Loucy (cell line): ENCODE measurements at regions not wholly inside any gene's neighbourhood (a gene's known extent, or its start where the extent isn't known, plus 50 kb on each side); places are given as distances from the start of the nearest gene placed in this dataset.
"Not testable (repeated sequence)": the region's sequence is repeated elsewhere in the genome, so short reads cannot be mapped to it uniquely, and the experiment has no call there.

ENCODE experiments used
- H2AFZ ChIP-seq: fragments of 200-600 bp; sonication (generic); 2 replicates; pipeline ENCODE4 v1.6.0; 2016; ENCODE audit warnings: antibody characterized with exemption, mild to moderate bottlenecking, low read length, moderate library complexity
- H3F3A ChIP-seq: fragments of 200-600 bp; 2 replicates; pipeline ENCODE4 v1.6.0; 2016; ENCODE audit warnings: antibody characterized with exemption, low read depth, mild to moderate bottlenecking
- H3K27me3 ChIP-seq: fragments of 200-600 bp; sonication (generic); 2 replicates; pipeline ENCODE4 v1.6.1; 2014; ENCODE audit warnings: low read length, mild to moderate bottlenecking; ENCODE audit not compliant: insufficient read depth, poor library complexity, severe bottlenecking
- H3K36me3 ChIP-seq: fragments of 200-600 bp; sonication (generic); 2 replicates; pipeline ENCODE4 v1.6.1; 2016; ENCODE audit warnings: low read length; ENCODE audit not compliant: insufficient read depth
- H3K4me1 ChIP-seq: fragments of 200-600 bp; sonication (generic); 2 replicates; pipeline ENCODE4 v1.5.1; 2014; ENCODE audit warnings: low read length, mild to moderate bottlenecking; ENCODE audit not compliant: insufficient read depth, poor library complexity, severe bottlenecking
- H3K4me2 ChIP-seq: fragments of 200-600 bp; sonication (generic); 2 replicates; pipeline ENCODE4 v1.6.0; 2014; ENCODE audit warnings: antibody characterized with exemption, low read length, low read depth, mild to moderate bottlenecking; ENCODE audit not compliant: poor library complexity, severe bottlenecking
- H3K4me3 ChIP-seq: fragments of 200-600 bp; sonication (generic); 2 replicates; pipeline ENCODE4 v1.5.1; 2014; ENCODE audit warnings: low read length, mild to moderate bottlenecking, mixed read lengths; ENCODE audit not compliant: poor library complexity, severe bottlenecking
- H3K79me2 ChIP-seq: fragments of 200-600 bp; sonication (generic); 2 replicates; pipeline ENCODE4 v1.6.1; 2014; ENCODE audit warnings: low read length; ENCODE audit not compliant: insufficient read depth
- H3K9ac ChIP-seq: fragments of 200-600 bp; sonication (generic); 2 replicates; pipeline ENCODE4 v1.6.0; 2014; ENCODE audit warnings: mild to moderate bottlenecking, low read depth, low read length, moderate library complexity; ENCODE audit not compliant: poor library complexity, severe bottlenecking
- H3K9me2 ChIP-seq: fragments of 200-600 bp; sonication (generic); replicated peaks from 2 replicates; pipeline ENCODE4 v1.6.1; 2016; ENCODE audit warnings: low read depth, low read length, mixed read lengths
- H3K9me3 ChIP-seq: fragments of 200-600 bp; sonication (generic); 2 replicates; pipeline ENCODE4 v1.6.1; 2014; ENCODE audit warnings: mild to moderate bottlenecking, antibody characterized with exemption, low read length, low read depth; ENCODE audit not compliant: insufficient read depth
- H4K20me1 ChIP-seq: fragments of 200-600 bp; sonication (generic); 2 replicates; pipeline ENCODE4 v1.6.0; 2014; ENCODE audit warnings: antibody characterized with exemption, low read length, mild to moderate bottlenecking; ENCODE audit not compliant: insufficient read depth, poor library complexity, severe bottlenecking
- CTCF ChIP-seq: fragments of 200-600 bp; sonication (generic); conservative IDR thresholded peaks from 2 replicates; pipeline ENCODE4 v1.5.1; 2014; ENCODE audit warnings: mild to moderate bottlenecking, antibody characterized with exemption, low read length
- EZH2phosphoT487 ChIP-seq: fragments of 200-600 bp; IDR thresholded peaks from 2 replicates; pipeline ENCODE4 v1.6.1; 2018; ENCODE audit warnings: antibody characterized with exemption, mild to moderate bottlenecking, moderate library complexity, borderline replicate concordance

GRCh38 chr12:88833641-88834116, 253.4 kb upstream of the KITLG start:
- Histone ChIP-seq H3K9me3 (peaks cover 3% of the 10 kb centered on the region; the same call in 1 of the 2 replicates), H3K27me3 (no peaks in the 10 kb centered on the region), H3F3A (no peaks in the 10 kb centered on the region), H3K79me2 (no peaks in the 10 kb centered on the region), H3K9ac (no peak overlapping the region), H2AFZ (no peak overlapping the region), H4K20me1 (no peaks in the 10 kb centered on the region), H3K36me3 (no peaks in the 10 kb centered on the region), H3K4me3 (no peak overlapping the region), H3K9me2 (no peaks in the 10 kb centered on the region), H3K4me2 (no peak overlapping the region), H3K4me1 (no peaks in the 10 kb centered on the region)
- TF ChIP-seq CTCF (no peak), EZH2phosphoT487 (no peak)

GRCh38 chr12:88828537-88828936, 248.3 kb upstream of the KITLG start:
- H3K79me2 ChIP-seq, result not testable (repeated sequence)

GRCh38 chr12:88820012-88820411, 239.7 kb upstream of the KITLG start:
- Histone ChIP-seq H3K79me2 (no peaks in the 10 kb centered on the region), H3K4me3 (no peak overlapping the region), H3K9me3 (no peaks in the 10 kb centered on the region), H3K9ac (no peak overlapping the region), H2AFZ (no peak overlapping the region), H3K36me3 (no peaks in the 10 kb centered on the region), H3K4me2 (no peak overlapping the region), H4K20me1 (no peaks in the 10 kb centered on the region), H3F3A (no peaks in the 10 kb centered on the region), H3K9me2 (no peaks in the 10 kb centered on the region), H3K4me1 (peaks cover 20% of the 10 kb centered on the region), H3K27me3 (no peaks in the 10 kb centered on the region)
- TF ChIP-seq EZH2phosphoT487 (no peak), CTCF (no peak)

More at GRCh38 chr12:88828537-88828936, 248.3 kb upstream of the KITLG start:
- not testable (repeated sequence) for H4K20me1 ChIP-seq, H3K9me3 ChIP-seq, H3K4me1 ChIP-seq, H3K9ac ChIP-seq, H2AFZ ChIP-seq, H3K36me3 ChIP-seq, H3K4me3 ChIP-seq, H3K27me3 ChIP-seq, H3K9me2 ChIP-seq, H3K4me2 ChIP-seq, H3F3A ChIP-seq

- Histone ChIP-seq H3K79me2 (no peaks in the 10 kb centered on the region), H3F3A (no peaks in the 10 kb centered on the region), H3K4me1 (peaks cover 41% of the 10 kb centered on the region), H3K36me3 (no peaks in the 10 kb centered on the region), H3K9me2 (no peaks in the 10 kb centered on the region), H2AFZ (no peak overlapping the region), H4K20me1 (no peaks in the 10 kb centered on the region), H3K4me2 (peak overlapping the region; percentile 42), H3K27me3 (no peaks in the 10 kb centered on the region), H3K4me3 (peak overlapping the region; percentile 43), H3K9ac (no peak overlapping the region), H3K9me3 (no peaks in the 10 kb centered on the region)
- TF ChIP-seq CTCF (no peak), EZH2phosphoT487 (peak; percentile 47; the same call in 1 of the 2 replicates)
Measured at GRCh38 chr12:88816201-88816600, 235.9 kb upstream of the KITLG start.
